ENCODE measurements at regions not wholly inside any gene's neighbourhood (a gene's known extent, or its start where the extent isn't known, plus 50 kb on each side); places are given as distances from the start of the nearest gene placed in this dataset.

DNA sequence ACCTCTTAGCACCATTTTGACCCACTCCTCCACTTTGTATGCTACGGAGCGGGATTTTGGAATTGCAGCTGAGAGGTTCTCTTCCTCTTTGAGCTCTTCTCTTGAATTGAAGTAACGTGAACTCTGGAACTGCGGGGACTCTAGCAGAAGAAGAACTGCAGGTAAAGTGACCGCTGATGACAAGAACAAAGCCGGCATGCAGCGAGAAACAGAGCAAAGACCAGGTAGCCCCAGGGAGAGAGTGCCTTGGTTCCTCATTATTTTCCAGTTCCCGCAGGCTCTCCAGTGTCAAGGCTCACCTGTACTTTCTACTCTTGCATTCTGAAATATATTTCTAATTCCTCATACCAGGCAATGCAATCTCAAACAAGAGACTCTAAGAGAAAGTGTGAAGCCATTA, 260.3 kb upstream of the GPC6 start:
- Histone ChIP-seq H3K27ac (no peak overlapping the region), H3K27me3 (no peaks in the 10 kb centered on the region), H3K9me3 (no peaks in the 10 kb centered on the region), H3K4me3 (no peak overlapping the region), H3K36me3 (no peaks in the 10 kb centered on the region), H3K4me1 (no peaks in the 10 kb centered on the region)
- ATAC-seq (no peak), DNase-seq (no peak)
- WGBS (ENCODE audit: insufficient coverage, low coverage, low lambda C conversion rate, missing lambda C conversion rate), result 66% methylated on average over 7 of the region's 8 CpGs
- TF ChIP-seq CTCF (IDR thresholded peaks at IDR 0.05) (no peak), POLR2A (IDR thresholded peaks at IDR 0.05) (no peak)
- intact Hi-C loops (cut with DNase I), result no loop called here

- WGBS (ENCODE audit: insufficient coverage, low coverage, low lambda C conversion rate, missing lambda C conversion rate), result 45% methylated on average over 6 of the region's 6 CpGs
- ATAC-seq (no peak), DNase-seq (no peak)
- Histone ChIP-seq H3K9me3 (no peaks in the 10 kb centered on the region), H3K4me3 (no peak overlapping the region), H3K4me1 (no peaks in the 10 kb centered on the region), H3K36me3 (no peaks in the 10 kb centered on the region), H3K27ac (no peak overlapping the region), H3K27me3 (no peaks in the 10 kb centered on the region)
- no peak for TF ChIP-seq POLR2A (IDR thresholded peaks at IDR 0.05)
- intact Hi-C loops (cut with DNase I), result no loop called here
Measured at GRCh38 chr13:92966900-92967299, 259.7 kb upstream of the GPC6 start.

DNA sequence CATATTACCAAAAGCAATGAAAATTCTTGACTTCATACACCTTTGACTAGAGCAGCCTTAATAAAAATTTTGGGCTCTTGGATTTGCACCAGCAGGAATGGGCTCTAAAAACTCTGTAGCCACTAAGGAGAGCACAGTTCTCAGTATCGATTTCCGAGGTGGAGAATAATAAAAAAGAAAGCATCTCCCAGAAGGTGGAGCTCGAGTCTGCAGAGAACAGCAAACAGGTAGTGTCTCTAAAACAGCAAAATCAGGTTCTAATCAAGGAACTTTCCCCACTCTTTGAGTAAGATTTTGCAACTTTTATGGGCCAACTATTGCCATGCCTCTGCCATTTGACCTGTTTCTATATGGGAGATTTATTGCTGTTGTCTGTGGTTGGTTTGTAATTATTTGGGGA, 258.7 kb upstream of the GPC6 start:
- Histone ChIP-seq H3K4me1 (no peaks in the 10 kb centered on the region), H3K36me3 (no peaks in the 10 kb centered on the region)
- WGBS (ENCODE audit: insufficient coverage, low coverage, low lambda C conversion rate, missing lambda C conversion rate), result 32% methylated on average over 3 of the region's 3 CpGs

DNA sequence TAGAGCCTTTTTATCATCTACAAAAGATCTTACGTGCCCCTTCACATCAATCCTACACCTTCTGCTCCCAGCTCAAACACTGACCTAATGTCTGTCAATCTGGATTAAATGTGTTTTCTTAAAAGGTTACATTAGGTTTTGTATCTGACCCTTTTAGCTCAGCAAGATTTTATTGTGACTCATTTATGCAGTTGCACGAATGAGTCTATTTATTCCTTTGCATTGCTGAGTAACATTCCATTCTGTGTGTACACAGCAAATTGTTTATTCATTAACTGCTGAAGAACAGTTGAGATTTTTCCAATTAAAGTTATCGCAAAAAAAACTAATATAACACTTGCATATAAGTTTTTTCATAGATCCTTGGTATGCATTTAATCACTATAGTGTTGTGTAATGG, 253.9 kb upstream of the GPC6 start:
- Histone ChIP-seq H3K4me1 (no peaks in the 10 kb centered on the region), H3K9me3 (no peaks in the 10 kb centered on the region), H3K36me3 (no peaks in the 10 kb centered on the region), H3K4me3 (no peak overlapping the region), H3K27me3 (no peaks in the 10 kb centered on the region), H3K27ac (no peak overlapping the region)
- WGBS (ENCODE audit: insufficient coverage, low coverage, low lambda C conversion rate, missing lambda C conversion rate), result 87% methylated on average over 3 of the region's 3 CpGs
- ATAC-seq, result no peak
- DNase-seq, result no peak
- intact Hi-C loops (cut with DNase I), result no loop called here
- TF ChIP-seq CTCF (IDR thresholded peaks at IDR 0.05), result no peak
- no peak for TF ChIP-seq POLR2A (IDR thresholded peaks at IDR 0.05)

More for the DNA sequence above, 258.7 kb upstream of the GPC6 start:
- H3K27me3 ChIP-seq, result no peaks in the 10 kb centered on the region
- TF ChIP-seq POLR2A (IDR thresholded peaks at IDR 0.05), result no peak
- TF ChIP-seq CTCF (IDR thresholded peaks at IDR 0.05), result peak; percentile 13 to 51 (median 32)
- DNase-seq (no peak), ATAC-seq (peak; percentile 53 to 77 (median 68))
- H3K27ac ChIP-seq, result no peak overlapping the region
- H3K4me3 ChIP-seq, result no peak overlapping the region
- H3K9me3 ChIP-seq, result no peaks in the 10 kb centered on the region
- intact Hi-C loops (cut with DNase I), result no loop called here

DNA sequence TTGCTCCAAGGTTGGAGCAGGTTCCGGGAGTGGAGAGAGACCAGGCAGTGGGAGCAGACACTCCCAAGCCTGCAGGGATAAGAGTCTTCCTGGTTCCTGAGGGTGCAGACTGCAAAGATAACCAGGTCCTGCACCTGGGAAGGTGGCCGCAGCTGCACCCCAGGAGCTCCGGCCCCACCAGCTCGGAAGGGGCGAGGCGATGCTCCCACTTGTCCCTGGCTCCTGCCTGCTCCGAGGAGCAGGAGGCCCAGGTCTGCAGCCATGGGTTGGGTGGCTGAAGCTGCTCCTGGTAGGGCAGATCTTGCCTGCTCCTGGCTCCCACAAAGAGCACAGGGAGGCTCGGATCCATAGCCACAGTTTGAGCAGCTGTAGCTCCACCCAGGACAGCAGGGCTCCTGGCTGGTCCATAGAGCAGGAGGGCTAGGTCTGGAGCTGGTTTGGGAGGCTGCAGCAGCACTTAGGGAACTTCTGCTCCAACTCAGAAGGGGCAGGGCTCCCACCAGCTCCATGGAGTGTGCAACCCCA, 251.6 kb upstream of the GPC6 start:
- Histone ChIP-seq H3K36me3 (no peaks in the 10 kb centered on the region), H3K27me3 (no peaks in the 10 kb centered on the region), H3K9me3 (no peaks in the 10 kb centered on the region), H3K4me3 (no peak overlapping the region), H3K27ac (no peak overlapping the region), H3K4me1 (no peaks in the 10 kb centered on the region)
- DNase-seq (no peak), ATAC-seq (peak in 1 of 4 donors; percentile 10)
- no CpG with 5 or more reads among the region's 8 CpGs for WGBS (ENCODE audit: insufficient coverage, low coverage, low lambda C conversion rate, missing lambda C conversion rate)
- TF ChIP-seq POLR2A (IDR thresholded peaks at IDR 0.05), result no peak
- TF ChIP-seq CTCF (IDR thresholded peaks at IDR 0.05), result no peak
- intact Hi-C loops (cut with DNase I), result no loop called here
